Stomach (tissue), 8 donors: ENCODE measurements at regions not wholly inside any gene's neighbourhood (a gene's known extent, or its start where the extent isn't known, plus 50 kb on each side); places are given as distances from the start of the nearest gene placed in this dataset.
A peak's percentile ranks its signal among the peaks of the same experiment; 100 is the strongest.

ENCODE experiments used
- DNase-seq, 2 donors: peaks; one replicate each; pipeline versions ENCODE4 v3.0.0 to v3.0.0-alpha.2; 2013 to 2019
- H3K27ac ChIP-seq, 5 donors: fragments of 200-600 bp in 4 of 5; sonication (generic) in 4 of 5; one replicate each; pipeline ENCODE4 v1.5.1; 2013 to 2019; ENCODE audit warnings: mild to moderate bottlenecking in 1 of 5, moderate library complexity in 1 of 5
- H3K27me3 ChIP-seq, 3 donors: fragments of 200-600 bp; sonication (generic); one replicate each; pipeline ENCODE4 v1.5.1; 2017 to 2019; ENCODE audit warnings: mixed run types in 1 of 3
- H3K36me3 ChIP-seq, 4 donors: fragments of 200-600 bp; sonication (generic); 1 replicate in 3 of 4; 2 replicates in 1 of 4; pipeline ENCODE4 v1.5.1; 2016 to 2019
- H3K4me1 ChIP-seq, 4 donors: fragments of 200-600 bp; sonication (generic); one replicate each; pipeline ENCODE4 v1.5.1; 2016 to 2019
- H3K4me3 ChIP-seq, 4 donors: fragments of 200-600 bp; sonication (generic) in 3 of 4; one replicate each; pipeline ENCODE4 v1.5.1; 2016 to 2019; ENCODE audit warnings: mild to moderate bottlenecking in 1 of 4
- H3K9me3 ChIP-seq, 4 donors: fragments of 200-600 bp; sonication (generic); one replicate each; pipeline ENCODE4 v1.5.1; 2016 to 2019
- CTCF ChIP-seq, 7 experiments: fragments of 450-650 bp in 4 of 7; fragments of 200-600 bp in 3 of 7; sonication (generic) in 3 of 7; IDR thresholded peaks; one replicate each; pipeline ENCODE4 v1.5.1; 2016 to 2019; ENCODE audit warnings: antibody characterized with exemption in 7 of 7, control low read depth in 2 of 7, mild to moderate bottlenecking in 1 of 7
- EP300 ChIP-seq: sonication (generic); formaldehyde crosslinking; IDR thresholded peaks from one replicate; pipeline ENCODE4 v1.6.1; 2017; ENCODE audit warnings: antibody characterized with exemption
- POLR2A ChIP-seq, 4 donors: fragments of 450-650 bp; IDR thresholded peaks; one replicate each; pipeline ENCODE4 v1.6.1; 2016; ENCODE audit warnings: antibody characterized with exemption in 4 of 4, control low read depth in 2 of 4, mild to moderate bottlenecking in 1 of 4, moderate library complexity in 1 of 4
- POLR2AphosphoS5 ChIP-seq, 3 donors: sonication (generic); formaldehyde crosslinking; IDR thresholded peaks; one replicate each; pipeline ENCODE4 v1.6.1; 2016; ENCODE audit warnings: antibody characterized with exemption in 3 of 3
- WGBS, 5 donors: extraction: QIAGEN DNeasy Blood & Tissue Kit in 3 of 5; methylation state at CpG; one replicate each; pipeline versions ENCODE4 v1.1.5 to v1.1.7; 2013 to 2018; 5-methylcytosine and 5-hydroxymethylcytosine counted together
- intact Hi-C: fragments of 100-400 bp; cut with DNase I; formaldehyde crosslinking; loops from one replicate; pipeline ENCODE4 v1.15.1; 2023; ENCODE audit warnings: low total_unique reads
- donor health status: healthy with polysubstance abuse.
- donor health status: Bipolar disorder and iron deficiency.
- donor health status: healthy.

GRCh38 chr5:6825678-6826244, 112.5 kb downstream of the TENT4A start:
- intact Hi-C loops, result no loop called here
- H3K27ac ChIP-seq, result no peak overlapping the region
- no peaks in the 10 kb centered on the region for H3K36me3 ChIP-seq
- no peak overlapping the region for H3K4me3 ChIP-seq
- WGBS, 5 donors, result 84 to 94% (median 90%) methylated on average over 6 of the region's 6 CpGs
- H3K27me3 ChIP-seq, result peaks cover 0 to 7% (median 0%) of the 10 kb centered on the region in 3 donors
- TF ChIP-seq POLR2A (IDR thresholded peaks at IDR 0.05) (no peak), EP300 (no peak), CTCF (IDR thresholded peaks at IDR 0.05) (no peak), POLR2AphosphoS5 (IDR thresholded peaks at IDR 0.05) (no peak)
- no peak for DNase-seq
- no peaks in the 10 kb centered on the region for H3K4me1 ChIP-seq
- H3K9me3 ChIP-seq, result peaks cover 0 to 14% (median 6%) of the 10 kb centered on the region in 4 donors

GRCh38 chr5:6826756-6827155, 113.5 kb downstream of the TENT4A start:
- no peaks in the 10 kb centered on the region for H3K4me1 ChIP-seq
- intact Hi-C loops, result no loop called here
- no peaks in the 10 kb centered on the region for H3K36me3 ChIP-seq
- peaks cover 0 to 4% (median 2%) of the 10 kb centered on the region in 4 donors for H3K9me3 ChIP-seq
- DNase-seq, result no peak
- WGBS, 5 donors, result 89 to 95% (median 93%) methylated on average over 6 of the region's 6 CpGs
- TF ChIP-seq CTCF (IDR thresholded peaks at IDR 0.05), result no peak
- TF ChIP-seq POLR2A (IDR thresholded peaks at IDR 0.05), result no peak
- no peak for TF ChIP-seq EP300
- TF ChIP-seq POLR2AphosphoS5 (IDR thresholded peaks at IDR 0.05), result no peak
- H3K27me3 ChIP-seq, result peaks cover 0 to 7% (median 0%) of the 10 kb centered on the region in 3 donors
- H3K4me3 ChIP-seq, result no peak overlapping the region
- no peak overlapping the region for H3K27ac ChIP-seq

GRCh38 chr5:6827526-6828219, 114.4 kb downstream of the TENT4A start:
- H3K36me3 ChIP-seq, result no peaks in the 10 kb centered on the region
- WGBS, 5 donors, result 41 to 60% (median 46%) methylated on average over 9 of the region's 9 CpGs
- no peak overlapping the region for H3K27ac ChIP-seq
- DNase-seq, result peak in 1 of 2 donors; percentile 30
- H3K9me3 ChIP-seq, result no peaks in the 10 kb centered on the region
- H3K4me3 ChIP-seq, result peak overlapping the region in 1 of 4 donors; percentile 4
- intact Hi-C loops, result no loop called here
- TF ChIP-seq POLR2A (IDR thresholded peaks at IDR 0.05) (no peak), EP300 (no peak), CTCF (IDR thresholded peaks at IDR 0.05) (no peak), POLR2AphosphoS5 (IDR thresholded peaks at IDR 0.05) (no peak)
- H3K27me3 ChIP-seq, result peaks cover 0 to 7% (median 0%) of the 10 kb centered on the region in 3 donors
- no peaks in the 10 kb centered on the region for H3K4me1 ChIP-seq

GRCh38 chr5:6829150-6829784, 116.0 kb downstream of the TENT4A start:
- intact Hi-C loops, result no loop called here

More at GRCh38 chr5:6829150-6829784, 116.0 kb downstream of the TENT4A start:
- TF ChIP-seq CTCF (IDR thresholded peaks at IDR 0.05), result no peak
- TF ChIP-seq EP300, result no peak
- TF ChIP-seq POLR2A (IDR thresholded peaks at IDR 0.05), result no peak
- no peak for TF ChIP-seq POLR2AphosphoS5 (IDR thresholded peaks at IDR 0.05)
- DNase-seq, result no peak
- Histone ChIP-seq H3K27ac (no peak overlapping the region), H3K27me3 (no peaks in the 10 kb centered on the region), H3K4me1 (peaks cover 0 to 8% (median 0%) of the 10 kb centered on the region in 4 donors), H3K36me3 (no peaks in the 10 kb centered on the region), H3K9me3 (no peaks in the 10 kb centered on the region), H3K4me3 (no peak overlapping the region)
- 54 to 76% (median 63%) methylated on average over 5 of the region's 5 CpGs for whole genome bisulfite sequencing, 5 donors
